WTC11 (cell line): ENCODE measurements at regions not wholly inside any gene's neighbourhood (a gene's known extent, or its start where the extent isn't known, plus 50 kb on each side); places are given as distances from the start of the nearest gene placed in this dataset.

ENCODE experiments used
- ATAC-seq: fragments of 200-7000 bp; cut with Tn5 transposase; 2 replicates; pipeline ENCODE4 v1.10.0; 2021; ENCODE audit warnings: mild to moderate bottlenecking, moderate library complexity
- CTCF ChIA-PET: fragments of 300-600 bp; sonication (Branson Sonifier 250); formaldehyde crosslinking; loops from one replicate; lab custom pipeline; 2021; ENCODE audit warnings: antibody characterized with exemption; lab: Charles Lee
- POLR2A ChIA-PET: fragments of 350-600 bp; sonication (Branson Sonifier 250); formaldehyde crosslinking; loops from one replicate; lab custom pipeline; 2021; ENCODE audit warnings: antibody characterized with exemption; lab: Charles Lee
- DNase-seq: peaks from one replicate; pipeline ENCODE4 v3.0.0; 2021; ENCODE audit warnings: low spot score
- H3K27ac Mint-ChIP-seq: 2 replicates; pipeline ENCODE4 v1.8.0; 2021; ENCODE audit warnings: mixed read lengths
- H3K27me3 Mint-ChIP-seq: 2 replicates; pipeline ENCODE4 v1.8.0; 2021; ENCODE audit warnings: low read depth, mild to moderate bottlenecking, moderate library complexity, mixed read lengths
- H3K36me3 Mint-ChIP-seq: 2 replicates; pipeline ENCODE4 v1.8.0; 2021; ENCODE audit warnings: mixed read lengths
- H3K4me1 Mint-ChIP-seq: 2 replicates; pipeline ENCODE4 v1.8.0; 2022; ENCODE audit warnings: mixed read lengths
- H3K4me3 Mint-ChIP-seq: 2 replicates; pipeline ENCODE4 v1.8.0; 2021; ENCODE audit warnings: mild to moderate bottlenecking, moderate library complexity, mixed read lengths
- H3K9me3 Mint-ChIP-seq: 2 replicates; pipeline ENCODE4 v1.8.0; 2021; ENCODE audit warnings: mixed read lengths
- ATF2 ChIP-seq: sonication (generic); formaldehyde crosslinking; IDR thresholded peaks from 2 replicates; pipeline ENCODE4 v1.8.1; 2022; ENCODE audit warnings: low read depth, missing genetic modification reagents, borderline replicate concordance
- CDX4 ChIP-seq: fragments of 250-450 bp; sonication (Bioruptor Pico); IDR thresholded peaks from 2 replicates; pipeline ENCODE4 v1.9.0; 2021; ENCODE audit warnings: moderate library complexity, mild to moderate bottlenecking, inconsistent platforms, borderline replicate concordance
- CTCF ChIP-seq: fragments of 200-600 bp; IDR thresholded peaks from 2 replicates; pipeline ENCODE4 v1.8.0; 2022; ENCODE audit warnings: antibody characterized with exemption
- ERG ChIP-seq: fragments of 250-450 bp; sonication (Bioruptor Pico); IDR thresholded peaks from 2 replicates; pipeline ENCODE4 v1.8.0; 2021; ENCODE audit warnings: mild to moderate bottlenecking
- GRHL2 ChIP-seq: fragments of 250-450 bp; sonication (Bioruptor Pico); IDR thresholded peaks from 2 replicates; pipeline ENCODE4 v1.8.0; 2022; ENCODE audit warnings: mild to moderate bottlenecking, moderate library complexity; ENCODE audit not compliant: insufficient replicate concordance, severe bottlenecking
- HMGA2 ChIP-seq: fragments of 250-450 bp; sonication (Bioruptor Pico); IDR thresholded peaks from 2 replicates; pipeline ENCODE4 v1.4.0; 2021; ENCODE audit warnings: mild to moderate bottlenecking, moderate library complexity
- HMGXB4 ChIP-seq: sonication (generic); formaldehyde crosslinking; IDR thresholded peaks from 2 replicates; pipeline ENCODE4 v1.8.1; 2023; ENCODE audit warnings: mild to moderate bottlenecking, moderate library complexity, missing genetic modification reagents
- NFE2L1 ChIP-seq: sonication (generic); formaldehyde crosslinking; IDR thresholded peaks from 2 replicates; pipeline ENCODE4 v1.8.1; 2023; ENCODE audit warnings: missing genetic modification reagents
- NR1H2 ChIP-seq: sonication (generic); formaldehyde crosslinking; IDR thresholded peaks from 2 replicates; pipeline ENCODE4 v1.9.0; 2021; ENCODE audit warnings: mild to moderate bottlenecking, moderate library complexity, missing genetic modification reagents
- NR2C2 ChIP-seq: sonication (generic); formaldehyde crosslinking; IDR thresholded peaks from 2 replicates; pipeline ENCODE4 v1.8.0; 2022; ENCODE audit warnings: mild to moderate bottlenecking, missing genetic modification reagents
- PRDM15 ChIP-seq: sonication (generic); formaldehyde crosslinking; IDR thresholded peaks from 2 replicates; pipeline ENCODE4 v1.8.0; 2022; ENCODE audit warnings: missing genetic modification reagents
- SOX15 ChIP-seq: fragments of 250-450 bp; sonication (Bioruptor Pico); IDR thresholded peaks from 2 replicates; pipeline ENCODE4 v1.9.0; 2021; ENCODE audit warnings: mild to moderate bottlenecking
- SP1 ChIP-seq: sonication (generic); formaldehyde crosslinking; conservative IDR thresholded peaks from 2 replicates; pipeline ENCODE4 v1.8.1; 2022; ENCODE audit warnings: missing genetic modification reagents
- TEAD1 ChIP-seq: sonication (generic); formaldehyde crosslinking; IDR thresholded peaks from 2 replicates; pipeline ENCODE4 v1.8.0; 2022; ENCODE audit warnings: mild to moderate bottlenecking, missing genetic modification reagents
- TP53 ChIP-seq: sonication (generic); formaldehyde crosslinking; IDR thresholded peaks from 2 replicates; pipeline ENCODE4 v1.8.1; 2023; ENCODE audit warnings: mild to moderate bottlenecking, missing genetic modification reagents
- USF2 ChIP-seq: sonication (generic); formaldehyde crosslinking; IDR thresholded peaks from 2 replicates; pipeline ENCODE4 v1.8.1; 2023; ENCODE audit warnings: mild to moderate bottlenecking, missing genetic modification reagents, moderate library complexity
- ZMAT4 ChIP-seq: fragments of 250-450 bp; sonication (Bioruptor Pico); IDR thresholded peaks from 2 replicates; pipeline ENCODE4 v1.9.0; 2021; ENCODE audit warnings: mild to moderate bottlenecking
- ZNF317 ChIP-seq: sonication (generic); formaldehyde crosslinking; IDR thresholded peaks from 2 replicates; pipeline ENCODE4 v1.8.1; 2023; ENCODE audit warnings: low read depth, mild to moderate bottlenecking, moderate library complexity, missing genetic modification reagents, borderline replicate concordance
- ZNF396 ChIP-seq: fragments of 250-450 bp; sonication (Bioruptor Pico); IDR thresholded peaks from 2 replicates; pipeline ENCODE4 v1.8.0; 2021; ENCODE audit warnings: mild to moderate bottlenecking, moderate library complexity, borderline replicate concordance
- ZNF512 ChIP-seq: sonication (generic); formaldehyde crosslinking; IDR thresholded peaks from 2 replicates; pipeline ENCODE4 v1.8.1; 2022; ENCODE audit warnings: missing genetic modification reagents, borderline replicate concordance

GRCh38 chr5:35485487-35485886, 132.2 kb upstream of the SPEF2 start:
- H3K9me3 Mint-ChIP-seq, result peaks cover 8% of the 10 kb centered on the region; the same call in 1 of the 2 replicates
- DNase-seq (no peak), ATAC-seq (no peak)
- no peaks in the 10 kb centered on the region for H3K36me3 Mint-ChIP-seq
- H3K27ac Mint-ChIP-seq, result no peak overlapping the region
- ChIA-PET CTCF (no interaction called here), POLR2A (no interaction called here)
- no peak for TF ChIP-seq ATF2
- TF ChIP-seq NFE2L1 (CRISPR knock-in tag), result no peak
- no peak for TF ChIP-seq SP1
- TF ChIP-seq TEAD1, result no peak
- no peak for TF ChIP-seq ZNF512 (CRISPR knock-in tag)
- no peak for TF ChIP-seq ERG (CRISPR knock-in tag)
- no peak for TF ChIP-seq ZNF317 (CRISPR knock-in tag)
- no peak for TF ChIP-seq TP53
- TF ChIP-seq HMGXB4 (CRISPR knock-in tag), result no peak
- TF ChIP-seq USF2, result no peak
- no peak for TF ChIP-seq SOX15 (CRISPR knock-in tag)
- TF ChIP-seq GRHL2, result no peak
- no peak for TF ChIP-seq PRDM15 (CRISPR knock-in tag)
- peaks cover 47% of the 10 kb centered on the region for H3K4me1 Mint-ChIP-seq
- no peak overlapping the region for H3K4me3 Mint-ChIP-seq
- H3K27me3 Mint-ChIP-seq, result no peaks in the 10 kb centered on the region

- Mint-ChIP-seq H3K27ac (no peak overlapping the region), H3K36me3 (no peaks in the 10 kb centered on the region), H3K9me3 (peaks cover 8% of the 10 kb centered on the region; the same call in 1 of the 2 replicates), H3K4me3 (no peak overlapping the region), H3K27me3 (no peaks in the 10 kb centered on the region), H3K4me1 (peaks cover 49% of the 10 kb centered on the region)
- POLR2A ChIA-PET, result no interaction called here
- CTCF ChIA-PET, result no interaction called here
- no peak for ATAC-seq
- DNase-seq, result no peak
- TF ChIP-seq CTCF, result no peak
- TF ChIP-seq CDX4 (CRISPR knock-in tag), result no peak
- TF ChIP-seq NR2C2 (CRISPR knock-in tag), result no peak
- no peak for TF ChIP-seq ZNF396 (CRISPR knock-in tag)
- no peak for TF ChIP-seq HMGA2 (CRISPR knock-in tag)
- TF ChIP-seq ZMAT4 (CRISPR knock-in tag), result no peak
- TF ChIP-seq NR1H2, result no peak
- TF ChIP-seq NFE2L1 (CRISPR knock-in tag), result no peak
These were observed 133.4 kb upstream of the SPEF2 start for GRCh38 chr5:35484241-35484640.
